Left renal pelvis (tissue), 4 donors: ENCODE measurements at regions not wholly inside any gene's neighbourhood (a gene's known extent, or its start where the extent isn't known, plus 50 kb on each side); places are given as distances from the start of the nearest gene placed in this dataset.

Experiments
- DNase-seq, 4 donors: peaks; one replicate each; pipeline ENCODE4 v3.0.0-alpha.2; 2013; ENCODE audit warnings: low read depth in 4 of 4, low spot score in 3 of 4

GRCh38 chr14:87343652-87344051 lies 649.3 kb downstream of the GALC start:
- no peak for DNase-seq

DNA sequence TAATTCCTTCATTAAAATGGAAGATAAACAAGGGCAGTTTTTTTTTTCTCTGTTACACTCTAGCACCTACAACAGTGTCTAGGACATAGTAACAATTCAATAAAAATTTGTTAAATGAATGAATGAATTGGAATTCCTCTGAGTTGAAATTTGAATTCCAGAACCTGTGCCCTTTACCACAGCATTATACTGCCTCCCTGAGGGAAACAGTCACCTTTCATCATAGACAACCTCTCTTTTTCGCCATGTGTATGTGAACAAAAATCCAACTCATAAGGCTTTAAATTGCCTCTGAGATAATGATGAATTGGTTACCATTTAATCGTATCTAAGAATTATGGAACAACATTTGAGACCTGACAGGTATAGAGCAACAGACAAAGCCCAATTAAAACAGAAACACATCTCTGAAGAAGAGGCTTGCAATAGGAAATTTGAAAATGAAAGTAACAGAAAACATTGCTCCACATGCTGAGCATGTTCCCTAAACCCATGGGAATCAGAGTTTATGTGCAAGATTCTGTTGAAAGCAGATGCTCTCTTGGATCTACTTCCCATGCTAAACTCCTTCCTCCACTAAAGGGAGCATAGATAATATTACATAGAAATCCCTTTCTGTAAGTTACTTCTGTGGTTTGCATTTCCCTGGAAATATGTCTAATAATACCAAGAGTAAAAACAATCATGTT lies 657.8 kb downstream of the GALC start:
- DNase-seq = no peak

DNA sequence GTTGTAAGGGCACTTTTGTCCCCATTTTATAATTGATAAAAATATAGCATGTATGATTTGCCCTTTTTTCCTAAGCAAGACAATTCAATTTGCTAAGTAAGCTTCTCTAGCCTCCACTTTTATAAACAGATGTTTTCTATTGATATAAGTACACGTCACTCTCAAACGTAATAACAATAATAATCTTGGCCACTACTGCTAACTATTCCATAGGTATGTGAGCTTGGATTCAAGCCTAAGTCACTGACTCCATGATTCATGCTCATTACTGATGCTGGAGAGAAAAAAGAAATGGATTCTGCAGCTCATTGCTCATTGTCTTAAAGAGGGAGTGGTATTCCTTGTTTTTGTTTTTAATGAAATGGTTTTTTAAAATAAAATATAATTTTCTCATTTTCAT lies 661.0 kb downstream of the GALC start:
- DNase-seq = no peak

- DNase-seq = no peak
Measured at GRCh38 chr14:87325741-87326140, 667.2 kb downstream of the GALC start.

- DNase-seq = no peak
Measured at GRCh38 chr14:87323191-87323590, 669.8 kb downstream of the GALC start.

DNA sequence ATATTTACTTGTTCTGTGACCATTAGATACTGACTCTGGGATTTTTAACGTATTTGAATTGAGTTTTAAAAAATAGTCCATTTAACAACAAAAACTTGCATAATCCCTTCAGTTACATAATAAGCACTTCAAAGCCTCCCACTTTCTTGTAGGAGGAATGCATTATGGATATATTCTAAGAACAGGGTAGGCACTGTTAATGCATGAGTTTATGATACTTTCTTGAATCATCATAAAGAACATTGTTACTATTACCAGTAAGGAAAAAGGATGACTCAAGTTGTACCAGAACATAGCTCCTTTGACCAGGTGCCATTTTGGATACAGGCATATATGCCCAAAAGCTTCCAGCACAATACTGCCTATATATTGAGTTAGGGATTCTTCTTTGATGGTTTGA lies 671.4 kb downstream of the GALC start:
- DNase-seq = no peak

GRCh38 chr14:87312894-87313205 lies 680.1 kb downstream of the GALC start:
- DNase-seq = no peak

DNA sequence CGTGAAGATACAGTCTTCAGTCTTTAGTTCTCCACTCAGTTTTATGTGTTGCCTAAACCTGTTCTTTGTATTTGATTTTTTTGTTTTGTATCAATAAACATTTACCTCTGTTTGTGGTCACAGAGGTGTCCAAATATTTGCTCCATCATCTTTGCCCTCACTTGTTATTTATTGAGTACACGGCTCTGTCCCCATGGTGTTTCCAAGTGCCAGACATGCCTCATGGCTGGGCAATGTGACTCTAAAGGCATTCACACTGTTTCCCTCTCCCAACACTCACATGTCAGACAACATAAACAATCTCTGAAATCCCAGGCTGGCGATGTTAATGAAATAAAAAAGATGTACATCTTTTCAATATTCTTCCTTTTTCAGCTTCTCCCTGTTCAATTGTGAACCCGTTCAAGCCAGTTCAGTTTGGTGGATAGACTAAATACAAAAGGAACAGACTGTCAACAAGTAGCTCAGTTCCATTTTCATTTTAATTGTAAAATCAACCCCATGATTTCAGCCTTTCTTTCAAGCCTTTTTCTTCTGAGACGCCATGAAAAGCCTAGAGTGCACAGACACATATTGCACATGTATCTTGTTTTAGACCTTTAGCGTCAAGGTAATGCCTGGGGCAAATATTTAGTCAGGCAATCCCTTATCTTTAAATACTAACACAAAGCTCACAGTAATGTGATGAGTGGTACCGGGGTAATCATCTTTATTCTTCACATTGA lies 680.7 kb downstream of the GALC start:
- no peak for DNase-seq

DNA sequence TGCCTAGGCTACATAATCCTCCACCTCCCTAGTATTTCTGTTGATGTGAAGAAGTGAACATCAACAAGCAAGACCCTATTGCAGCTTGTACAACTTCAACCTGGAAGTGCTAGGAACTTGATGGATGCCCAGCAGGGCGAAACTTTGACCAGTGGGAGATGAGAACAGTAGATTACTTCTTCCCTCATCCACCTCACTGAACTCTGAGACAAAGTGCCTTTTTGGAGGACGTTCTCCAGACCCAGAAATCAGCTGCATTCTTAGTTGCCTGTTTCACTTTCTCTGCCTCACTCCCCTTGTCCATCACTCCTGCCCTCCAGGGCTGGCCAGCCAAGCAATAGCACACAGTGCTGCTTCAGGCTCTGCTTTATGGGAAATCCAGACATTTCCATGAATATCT lies 683.4 kb downstream of the GALC start:
- no peak for DNase-seq

GRCh38 chr14:87306409-87307168 lies 686.4 kb downstream of the GALC start:
- no peak for DNase-seq

DNA sequence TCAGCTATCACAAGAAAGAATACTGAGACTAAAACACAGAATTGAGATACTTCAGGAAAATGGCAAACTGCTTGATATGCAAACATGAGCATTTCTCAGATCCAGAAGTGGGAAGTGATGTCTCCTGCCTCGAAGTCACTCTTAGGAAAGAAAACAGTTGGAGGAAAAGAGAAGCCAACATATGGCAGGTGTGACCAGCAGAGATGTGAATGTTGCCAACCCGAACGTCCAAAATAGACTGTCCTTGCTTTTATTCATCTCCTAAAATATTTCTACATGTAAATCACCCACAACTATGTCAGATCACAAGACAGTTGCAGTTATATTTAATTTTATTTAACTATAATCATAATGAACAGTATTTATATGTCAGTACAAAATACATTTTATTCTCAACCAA lies 687.6 kb downstream of the GALC start:
- no peak for DNase-seq

- DNase-seq = no peak
Measured at GRCh38 chr14:87304404-87304803, 688.6 kb downstream of the GALC start.

DNA sequence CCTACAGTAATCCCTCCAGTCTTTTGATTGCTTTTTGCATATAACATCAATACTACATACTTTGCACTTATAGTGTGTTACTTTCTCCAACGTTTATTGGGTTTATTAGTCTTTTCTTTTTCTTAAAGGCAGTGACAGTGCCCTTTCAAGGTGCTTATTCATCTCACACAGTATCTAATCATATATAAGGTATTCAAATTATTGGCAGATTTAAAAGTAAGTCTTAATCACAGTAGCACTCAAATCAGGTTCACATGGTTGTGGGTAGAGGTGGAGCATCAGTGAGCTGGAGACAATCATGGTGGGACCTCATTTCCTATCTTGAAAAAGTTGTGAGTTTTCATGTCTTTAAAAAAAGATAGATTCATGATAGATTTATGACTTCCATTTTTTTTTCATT lies 706.2 kb downstream of the GALC start:
- no peak for DNase-seq

- no peak for DNase-seq
Measured at GRCh38 chr14:87286191-87286590, 706.8 kb downstream of the GALC start.

DNA sequence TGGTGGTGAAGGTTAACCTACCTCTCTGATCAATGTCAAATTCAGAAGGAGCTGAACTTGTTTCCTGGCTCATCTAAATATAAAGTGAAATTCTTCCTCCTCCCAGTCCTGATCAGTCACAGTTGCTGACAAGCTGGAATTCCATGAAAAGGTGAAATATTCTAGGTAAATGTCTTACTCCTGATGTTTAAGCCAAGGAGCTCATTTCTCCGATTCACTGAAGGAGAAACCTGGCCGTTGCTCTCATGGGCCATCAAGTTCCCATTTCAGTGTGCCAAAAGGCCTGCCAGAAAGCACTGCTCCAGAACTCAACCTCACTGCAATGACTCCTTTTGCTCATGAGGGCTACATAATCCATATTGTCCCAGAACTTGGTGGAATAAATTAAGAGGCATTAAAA lies 707.5 kb downstream of the GALC start:
- DNase-seq = no peak

DNA sequence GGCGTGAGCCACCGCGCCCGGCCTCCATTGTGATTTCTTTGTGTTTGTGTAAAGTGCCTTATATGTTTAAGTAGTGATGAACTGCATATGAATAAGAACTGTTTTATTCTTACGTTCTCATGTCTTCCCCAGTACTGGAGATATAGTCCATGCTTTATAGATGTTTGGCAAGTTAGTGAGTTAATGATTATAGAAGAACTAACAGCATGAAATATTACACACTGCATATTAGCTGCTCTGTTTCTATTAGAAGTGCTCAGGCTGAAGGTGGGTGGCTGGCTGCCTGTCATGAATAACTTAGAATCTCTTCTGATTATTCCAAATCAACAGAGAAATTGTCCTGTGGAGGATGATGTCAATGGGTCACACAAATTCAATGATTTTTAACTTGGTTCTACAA lies 709.4 kb downstream of the GALC start:
- no peak for DNase-seq

DNA sequence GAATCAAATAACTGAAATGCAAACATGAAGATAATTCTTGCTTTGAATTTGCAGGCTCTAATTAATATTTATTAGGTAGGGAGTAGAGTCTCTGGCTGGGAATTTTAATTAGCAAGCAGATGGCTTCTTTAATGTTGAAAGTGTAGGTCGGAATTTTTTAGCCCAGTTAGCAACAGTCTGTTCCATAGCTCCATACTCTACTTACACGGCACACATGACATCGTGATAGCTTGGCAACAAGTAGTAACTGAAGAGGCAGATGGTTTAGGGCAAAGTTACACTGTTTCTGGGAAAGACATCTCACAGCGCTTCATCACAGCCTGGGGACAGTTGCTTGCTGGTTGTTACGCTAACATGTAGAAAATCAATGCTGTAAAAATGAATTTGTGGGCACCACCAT lies 710.7 kb downstream of the GALC start:
- no peak for DNase-seq

DNA sequence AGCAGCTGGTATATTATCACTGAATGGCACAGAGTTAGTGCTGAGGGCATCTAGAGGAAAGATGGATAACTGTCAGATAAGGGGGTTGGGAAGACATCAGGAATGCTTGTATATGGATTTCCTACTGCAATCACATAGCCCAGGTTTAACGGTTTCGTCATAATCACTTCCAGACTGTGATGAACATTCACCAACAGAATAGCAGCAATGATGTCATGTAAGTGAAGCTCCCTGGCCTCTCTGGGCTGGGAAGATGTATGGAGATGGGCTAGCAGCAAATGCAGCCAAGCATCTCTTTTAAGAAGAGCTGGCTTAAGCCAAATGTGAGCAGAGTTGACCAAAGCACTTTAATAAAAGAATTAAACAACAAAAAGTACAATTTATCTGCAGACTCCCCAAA lies 714.6 kb downstream of the GALC start:
- no peak for DNase-seq

DNA sequence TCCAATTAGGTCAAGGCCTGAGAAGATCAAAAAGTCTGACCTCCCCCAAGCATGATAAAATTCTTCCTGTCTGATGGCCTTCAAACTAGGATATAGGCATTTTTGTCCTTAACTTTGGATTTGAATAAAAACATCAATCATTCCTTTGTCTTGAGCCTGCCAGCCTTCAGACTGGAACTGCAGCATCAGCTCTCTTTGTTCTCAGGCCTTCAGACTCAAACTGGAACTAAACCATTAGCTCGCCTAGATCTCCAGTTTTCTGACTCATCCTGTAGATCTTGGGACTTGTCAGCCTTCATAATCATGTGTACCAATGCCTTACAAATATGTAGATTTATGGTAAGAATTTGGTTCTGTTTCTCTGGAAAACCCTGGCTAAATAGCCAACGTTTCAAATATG lies 721.7 kb downstream of the GALC start:
- DNase-seq = no peak

DNA sequence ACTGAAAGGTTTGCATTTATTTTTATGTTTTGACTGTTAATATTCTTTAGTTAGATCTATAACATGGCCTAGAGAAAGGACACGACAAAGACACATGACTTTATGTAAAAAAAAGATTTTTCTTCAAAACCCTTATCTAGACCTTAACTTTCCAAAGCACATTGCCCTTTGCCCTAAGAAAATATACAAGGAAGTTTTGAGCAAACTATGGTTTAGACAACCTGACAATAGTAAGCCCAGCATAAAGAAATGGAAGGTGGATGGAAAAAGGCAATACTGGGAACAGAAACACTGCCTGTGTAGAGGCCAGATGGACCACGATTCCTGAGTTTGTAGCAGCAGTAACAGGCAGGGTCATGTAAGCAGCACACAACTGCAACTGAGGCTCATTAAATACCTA lies 724.0 kb downstream of the GALC start:
- no peak for DNase-seq

GRCh38 chr14:87264796-87265195 lies 728.2 kb downstream of the GALC start:
- no peak for DNase-seq

DNA sequence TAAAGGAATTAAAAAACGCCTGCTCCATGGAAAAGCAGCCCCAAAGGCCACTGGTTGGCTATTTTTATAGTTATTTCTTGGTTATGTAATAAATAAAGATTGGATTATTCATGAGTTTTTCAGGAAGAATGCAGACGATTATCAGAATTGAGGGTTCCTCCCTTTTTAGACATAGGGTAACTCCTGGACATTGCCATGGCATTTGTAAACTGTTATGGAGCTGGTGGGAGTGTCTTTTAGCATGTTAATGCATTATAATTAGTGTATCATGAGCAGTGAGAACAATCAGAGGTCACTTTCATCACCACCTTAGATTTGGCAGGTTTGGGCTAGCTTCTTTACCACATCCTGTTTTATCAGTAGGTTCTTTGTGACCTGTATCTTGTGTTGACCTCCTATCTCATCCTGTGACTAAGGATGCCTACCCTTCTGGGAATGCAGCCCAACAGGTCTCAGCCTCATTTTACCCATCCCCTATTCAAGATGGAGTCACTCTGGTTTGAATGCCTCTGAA lies 728.7 kb downstream of the GALC start:
- no peak for DNase-seq
